Endothelial cell of umbilical vein (primary cell): ENCODE measurements at regions not wholly inside any gene's neighbourhood (a gene's known extent, or its start where the extent isn't known, plus 50 kb on each side); places are given as distances from the start of the nearest gene placed in this dataset.

Experiments
- CTCF ChIP-seq, 2 donors: IDR thresholded peaks; 1 replicate in 1 of 2; 2 replicates in 1 of 2; pipeline ENCODE4 v1.5.1; 2011; ENCODE audit warnings: low read length in 2 of 2, mild to moderate bottlenecking in 2 of 2, moderate library complexity in 2 of 2, control low read depth in 1 of 2, inconsistent platforms in 1 of 2, low read depth in 1 of 2; ENCODE audit not compliant: insufficient read depth in 1 of 2; ENCODE audit errors: extremely low read depth in 1 of 2
- EZH2 ChIP-seq: IDR thresholded peaks from 2 replicates; pipeline ENCODE4 v1.6.1; 2012; ENCODE audit warnings: borderline replicate concordance, low read depth, mild to moderate bottlenecking, moderate library complexity, low read length, inconsistent platforms; ENCODE audit not compliant: severe bottlenecking
- FOS ChIP-seq: IDR thresholded peaks from 2 replicates; pipeline ENCODE4 v1.6.1; 2011; ENCODE audit warnings: mild to moderate bottlenecking, low read length, moderate library complexity, borderline replicate concordance; ENCODE audit not compliant: insufficient read depth
- JUN ChIP-seq: IDR thresholded peaks from 2 replicates; pipeline ENCODE4 v1.6.1; 2011; ENCODE audit warnings: borderline replicate concordance, low read depth; ENCODE audit not compliant: insufficient read length, insufficient read depth
- MYC ChIP-seq: IDR thresholded peaks from one replicate; pipeline ENCODE4 v1.6.1; 2011; ENCODE audit warnings: mild to moderate bottlenecking, low read depth, low read length
- POLR2A ChIP-seq: IDR thresholded peaks from 2 replicates; pipeline ENCODE4 v1.6.1; 2012; ENCODE audit warnings: low read depth, mild to moderate bottlenecking, control low read depth, low read length
- POLR2AphosphoS5 ChIP-seq: IDR thresholded peaks from 2 replicates; pipeline ENCODE4 v1.6.1; 2012; ENCODE audit warnings: low read depth, mild to moderate bottlenecking, control low read depth, low read length, moderate library complexity; ENCODE audit not compliant: insufficient read depth
- TF ChIP-seq, protein P1 (sequence below): IDR thresholded peaks from 2 replicates; pipeline ENCODE4 v1.6.1; 2011; ENCODE audit not compliant: insufficient read depth, insufficient read length

GRCh38 chr1:17926906-17927305, 171.8 kb downstream of the ACTL8 start:
- TF ChIP-seq POLR2A, result no peak
- TF ChIP-seq CTCF (IDR thresholded peaks at IDR 0.05; ENCODE audit: extremely low read depth in 1 of 2, insufficient read depth in 1 of 2, low read depth in 1 of 2, low read length in 2 of 2), result no peak
- TF ChIP-seq, protein P1, sequence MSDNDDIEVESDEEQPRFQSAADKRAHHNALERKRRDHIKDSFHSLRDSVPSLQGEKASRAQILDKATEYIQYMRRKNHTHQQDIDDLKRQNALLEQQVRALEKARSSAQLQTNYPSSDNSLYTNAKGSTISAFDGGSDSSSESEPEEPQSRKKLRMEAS, result no peak
- no peak for TF ChIP-seq FOS
- no peak for TF ChIP-seq JUN
- no peak for TF ChIP-seq POLR2AphosphoS5
- TF ChIP-seq EZH2, result no peak
- TF ChIP-seq MYC, result no peak
